ENCODE measurements at regions not wholly inside any gene's neighbourhood (a gene's known extent, or its start where the extent isn't known, plus 50 kb on each side); places are given as distances from the start of the nearest gene placed in this dataset.
"Not testable (repeated sequence)": the region's sequence is repeated elsewhere in the genome, so short reads cannot be mapped to it uniquely, and the experiment has no call there.

DNA sequence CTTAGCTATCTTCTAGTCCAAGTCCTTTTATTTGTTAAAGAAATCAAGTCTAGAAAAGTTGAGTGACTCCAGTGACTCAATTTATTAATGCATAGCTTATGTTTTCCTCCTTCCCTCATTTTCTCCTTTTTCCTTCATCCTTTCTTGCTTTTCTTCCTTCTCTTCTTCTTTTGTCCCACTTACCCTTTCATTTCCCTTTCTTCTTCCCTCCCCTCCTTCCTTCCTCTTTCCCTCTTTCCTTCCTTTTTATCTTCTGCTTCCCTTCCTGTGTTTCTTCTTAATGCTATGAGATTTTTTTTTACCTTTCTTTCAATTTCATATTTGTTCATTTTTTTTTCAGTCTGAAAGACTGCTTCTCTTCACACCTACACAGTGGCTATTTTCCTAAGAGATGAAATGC is 555.5 kb downstream of the PIK3C3 start:
- no peak for TF ChIP-seq CTCF (conservative IDR thresholded peaks at IDR 0.05; ENCODE audit: low read length)
- DNase-seq (ENCODE audit: low read depth), result no peak
- no peak overlapping the region for H3K4me3 ChIP-seq (ENCODE audit: low read length)

GRCh38 chr18:42513441-42513840 is 558.4 kb downstream of the PIK3C3 start:
- DNase-seq (ENCODE audit: low read depth), result no peak
- TF ChIP-seq CTCF (conservative IDR thresholded peaks at IDR 0.05; ENCODE audit: low read length), result no peak
- H3K4me3 ChIP-seq (ENCODE audit: low read length), result no peak overlapping the region

DNA sequence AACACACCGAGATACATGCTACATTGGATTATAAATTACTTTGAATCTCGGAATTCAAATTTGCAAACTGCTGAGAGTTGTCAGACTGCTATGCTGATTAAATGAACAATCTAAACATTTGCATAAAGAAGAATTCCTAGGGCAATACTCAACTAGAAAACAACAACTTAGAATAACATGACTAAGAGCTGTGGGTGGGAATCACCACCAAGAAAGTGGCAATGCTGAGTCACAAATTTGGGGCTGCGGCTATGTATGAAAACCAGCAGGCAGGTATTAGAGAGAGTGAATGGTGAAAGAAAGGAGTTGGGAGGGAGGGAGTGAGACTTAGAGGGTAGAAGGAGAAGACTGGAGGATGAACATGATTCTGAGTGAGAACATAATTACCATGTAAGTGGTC is 559.5 kb downstream of the PIK3C3 start:
- no peak for TF ChIP-seq CTCF (conservative IDR thresholded peaks at IDR 0.05; ENCODE audit: low read length)
- H3K4me3 ChIP-seq (ENCODE audit: low read length), result no peak overlapping the region
- DNase-seq (ENCODE audit: low read depth), result no peak

GRCh38 chr18:42517896-42518295 is 562.9 kb downstream of the PIK3C3 start:
- no peak for DNase-seq (ENCODE audit: low read depth)
- no peak for TF ChIP-seq CTCF (conservative IDR thresholded peaks at IDR 0.05; ENCODE audit: low read length)

DNA sequence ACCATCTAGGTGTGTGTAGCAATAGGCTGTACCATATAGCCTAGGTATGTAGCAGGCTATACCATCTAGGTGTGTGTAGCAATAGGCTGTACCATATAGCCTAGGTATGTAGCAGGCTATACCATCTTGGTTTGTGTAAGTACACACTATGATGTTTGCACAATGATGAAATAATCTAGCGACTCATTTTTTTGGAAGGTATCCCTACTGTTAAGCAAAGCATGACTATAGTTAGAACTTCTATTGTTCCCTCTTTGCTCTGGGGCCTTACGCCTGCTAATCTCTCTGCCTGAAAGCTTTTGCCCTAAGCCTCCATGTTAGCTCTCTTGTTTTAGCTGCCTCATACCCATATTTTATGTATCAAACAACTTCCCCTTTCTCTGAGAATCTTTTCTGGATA is 563.3 kb downstream of the PIK3C3 start:
- H3K4me3 ChIP-seq (ENCODE audit: low read length); DNase-seq (ENCODE audit: low read depth): not testable (repeated sequence)

More at GRCh38 chr18:42517896-42518295, 562.9 kb downstream of the PIK3C3 start:
- H3K4me3 ChIP-seq (ENCODE audit: low read length), result no peak overlapping the region

- TF ChIP-seq CTCF (conservative IDR thresholded peaks at IDR 0.05; ENCODE audit: low read length), result no peak
- H3K4me3 ChIP-seq (ENCODE audit: low read length), result no peak overlapping the region
- DNase-seq (ENCODE audit: low read depth), result no peak
These were observed 565.1 kb downstream of the PIK3C3 start for GRCh38 chr18:42520138-42520537.

- TF ChIP-seq CTCF (conservative IDR thresholded peaks at IDR 0.05; ENCODE audit: low read length), result no peak
- no peak for DNase-seq (ENCODE audit: low read depth)
- no peak overlapping the region for H3K4me3 ChIP-seq (ENCODE audit: low read length)
These were observed 570.9 kb downstream of the PIK3C3 start for GRCh38 chr18:42525905-42526304.

GRCh38 chr18:42527766-42528165 is 572.7 kb downstream of the PIK3C3 start:
- no peak overlapping the region for H3K4me3 ChIP-seq (ENCODE audit: low read length)
- no peak for TF ChIP-seq CTCF (conservative IDR thresholded peaks at IDR 0.05; ENCODE audit: low read length)
- DNase-seq (ENCODE audit: low read depth), result no peak
